Esophagus muscularis mucosa (tissue), 4 donors: ENCODE measurements at regions not wholly inside any gene's neighbourhood (a gene's known extent, or its start where the extent isn't known, plus 50 kb on each side); places are given as distances from the start of the nearest gene placed in this dataset.

ENCODE experiments used
- DNase-seq: peaks from one replicate; pipeline ENCODE4 v3.0.0-alpha.2; 2017; ENCODE audit errors: extremely low spot score
- H3K27ac ChIP-seq, 4 donors: fragments of 200-600 bp; sonication (generic); replicated peaks in 1 of 4; 1 replicate in 3 of 4; 2 replicates in 1 of 4; pipeline ENCODE4 v1.5.1; 2016 to 2019; ENCODE audit warnings: mild to moderate bottlenecking in 1 of 4
- H3K27me3 ChIP-seq, 4 donors: fragments of 200-600 bp; sonication (generic); one replicate each; pipeline versions ENCODE4 v1.5.1 to v1.6.0; 2016 to 2019
- H3K36me3 ChIP-seq, 4 donors: fragments of 200-600 bp; sonication (generic); one replicate each; pipeline ENCODE4 v1.5.1; 2016 to 2019
- H3K4me1 ChIP-seq, 4 donors: fragments of 200-600 bp; sonication (generic); one replicate each; pipeline ENCODE4 v1.5.1; 2016 to 2019
- H3K4me3 ChIP-seq, 4 donors: fragments of 200-600 bp; sonication (generic); 1 replicate in 2 of 4; 2 replicates in 2 of 4; pipeline ENCODE4 v1.5.1; 2016 to 2019; ENCODE audit warnings: mild to moderate bottlenecking in 4 of 4, moderate library complexity in 1 of 4
- H3K9me3 ChIP-seq, 4 donors: fragments of 200-600 bp; sonication (generic); 1 replicate in 3 of 4; 2 replicates in 1 of 4; pipeline ENCODE4 v1.5.1; 2016 to 2019
- EP300 ChIP-seq: sonication (generic); formaldehyde crosslinking; IDR thresholded peaks from one replicate; pipeline ENCODE4 v1.6.1; 2017; ENCODE audit warnings: antibody characterized with exemption
- POLR2A ChIP-seq: fragments of 450-650 bp; IDR thresholded peaks from one replicate; pipeline ENCODE4 v1.6.1; 2017; ENCODE audit warnings: antibody characterized with exemption, moderate library complexity, mild to moderate bottlenecking, low read depth
- POLR2AphosphoS5 ChIP-seq, 2 donors: sonication (generic); formaldehyde crosslinking; IDR thresholded peaks; one replicate each; pipeline ENCODE4 v1.6.1; 2017; ENCODE audit warnings: antibody characterized with exemption in 2 of 2
- WGBS: methylation state at CpG from one replicate; pipeline ENCODE4 v1.1.5; 2018; 5-methylcytosine and 5-hydroxymethylcytosine counted together
- intact Hi-C: fragments of 100-400 bp; cut with DNase I; formaldehyde crosslinking; loops from one replicate; pipeline ENCODE4 v1.15.1; 2023
- TF ChIP-seq, protein P1 (sequence below), 3 experiments: fragments of 200-600 bp in 2 of 3; fragments of 450-650 bp in 1 of 3; sonication (generic) in 2 of 3; IDR thresholded peaks; one replicate each; pipeline ENCODE4 v1.5.1; 2017 to 2019; ENCODE audit warnings: antibody characterized with exemption in 3 of 3, mild to moderate bottlenecking in 2 of 3, moderate library complexity in 1 of 3

GRCh38 chr5:53386341-53386740 lies 94.1 kb upstream of the FST start:
- Histone ChIP-seq H3K4me1 (no peaks in the 10 kb centered on the region), H3K27me3 (no peaks in the 10 kb centered on the region), H3K36me3 (no peaks in the 10 kb centered on the region), H3K9me3 (peaks cover 0 to 17% (median 14%) of the 10 kb centered on the region in 4 donors), H3K27ac (no peak overlapping the region), H3K4me3 (no peak overlapping the region)
- intact Hi-C loops, result no loop called here
- TF ChIP-seq EP300 (no peak), POLR2A (no peak), POLR2AphosphoS5 (IDR thresholded peaks at IDR 0.05) (no peak)
- TF ChIP-seq, protein P1, sequence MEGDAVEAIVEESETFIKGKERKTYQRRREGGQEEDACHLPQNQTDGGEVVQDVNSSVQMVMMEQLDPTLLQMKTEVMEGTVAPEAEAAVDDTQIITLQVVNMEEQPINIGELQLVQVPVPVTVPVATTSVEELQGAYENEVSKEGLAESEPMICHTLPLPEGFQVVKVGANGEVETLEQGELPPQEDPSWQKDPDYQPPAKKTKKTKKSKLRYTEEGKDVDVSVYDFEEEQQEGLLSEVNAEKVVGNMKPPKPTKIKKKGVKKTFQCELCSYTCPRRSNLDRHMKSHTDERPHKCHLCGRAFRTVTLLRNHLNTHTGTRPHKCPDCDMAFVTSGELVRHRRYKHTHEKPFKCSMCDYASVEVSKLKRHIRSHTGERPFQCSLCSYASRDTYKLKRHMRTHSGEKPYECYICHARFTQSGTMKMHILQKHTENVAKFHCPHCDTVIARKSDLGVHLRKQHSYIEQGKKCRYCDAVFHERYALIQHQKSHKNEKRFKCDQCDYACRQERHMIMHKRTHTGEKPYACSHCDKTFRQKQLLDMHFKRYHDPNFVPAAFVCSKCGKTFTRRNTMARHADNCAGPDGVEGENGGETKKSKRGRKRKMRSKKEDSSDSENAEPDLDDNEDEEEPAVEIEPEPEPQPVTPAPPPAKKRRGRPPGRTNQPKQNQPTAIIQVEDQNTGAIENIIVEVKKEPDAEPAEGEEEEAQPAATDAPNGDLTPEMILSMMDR (IDR thresholded peaks at IDR 0.05), result no peak
- WGBS, result 85% methylated on average over 3 of the region's 3 CpGs
- DNase-seq, result no peak

GRCh38 chr5:53389093-53389492 lies 91.3 kb upstream of the FST start:
- intact Hi-C loops, result no loop called here
- Histone ChIP-seq H3K36me3 (no peaks in the 10 kb centered on the region), H3K27me3 (no peaks in the 10 kb centered on the region), H3K4me3 (no peak overlapping the region), H3K27ac (no peak overlapping the region), H3K4me1 (no peaks in the 10 kb centered on the region), H3K9me3 (peaks cover 0 to 19% (median 15%) of the 10 kb centered on the region in 4 donors)
- TF ChIP-seq, protein P1 (IDR thresholded peaks at IDR 0.05), result no peak
- TF ChIP-seq POLR2AphosphoS5 (IDR thresholded peaks at IDR 0.05), result no peak
- TF ChIP-seq EP300, result no peak
- TF ChIP-seq POLR2A, result no peak
- DNase-seq, result no peak

GRCh38 chr5:53392073-53392472 lies 88.4 kb upstream of the FST start:
- Histone ChIP-seq H3K4me1 (no peaks in the 10 kb centered on the region), H3K9me3 (peaks cover 0 to 19% (median 15%) of the 10 kb centered on the region in 4 donors), H3K4me3 (no peak overlapping the region), H3K27ac (no peak overlapping the region), H3K27me3 (no peaks in the 10 kb centered on the region), H3K36me3 (no peaks in the 10 kb centered on the region)
- TF ChIP-seq POLR2AphosphoS5 (IDR thresholded peaks at IDR 0.05), result no peak
- no peak for TF ChIP-seq EP300
- TF ChIP-seq, protein P1 (IDR thresholded peaks at IDR 0.05), result no peak
- no peak for TF ChIP-seq POLR2A
- no peak for DNase-seq
- intact Hi-C loops, result no loop called here
- WGBS, result 87% methylated on average over 2 of the region's 2 CpGs

- no peak for DNase-seq
- Histone ChIP-seq H3K36me3 (no peaks in the 10 kb centered on the region), H3K4me3 (no peak overlapping the region), H3K9me3 (peaks cover 0 to 4% (median 0%) of the 10 kb centered on the region in 4 donors), H3K4me1 (no peaks in the 10 kb centered on the region), H3K27ac (no peak overlapping the region), H3K27me3 (no peaks in the 10 kb centered on the region)
- TF ChIP-seq EP300 (no peak), POLR2A (no peak), POLR2AphosphoS5 (IDR thresholded peaks at IDR 0.05) (no peak)
- TF ChIP-seq, protein P1 (IDR thresholded peaks at IDR 0.05), result no peak
- intact Hi-C loops, result no loop called here
Measured at GRCh38 chr5:53394808-53395207, 85.6 kb upstream of the FST start.

DNA sequence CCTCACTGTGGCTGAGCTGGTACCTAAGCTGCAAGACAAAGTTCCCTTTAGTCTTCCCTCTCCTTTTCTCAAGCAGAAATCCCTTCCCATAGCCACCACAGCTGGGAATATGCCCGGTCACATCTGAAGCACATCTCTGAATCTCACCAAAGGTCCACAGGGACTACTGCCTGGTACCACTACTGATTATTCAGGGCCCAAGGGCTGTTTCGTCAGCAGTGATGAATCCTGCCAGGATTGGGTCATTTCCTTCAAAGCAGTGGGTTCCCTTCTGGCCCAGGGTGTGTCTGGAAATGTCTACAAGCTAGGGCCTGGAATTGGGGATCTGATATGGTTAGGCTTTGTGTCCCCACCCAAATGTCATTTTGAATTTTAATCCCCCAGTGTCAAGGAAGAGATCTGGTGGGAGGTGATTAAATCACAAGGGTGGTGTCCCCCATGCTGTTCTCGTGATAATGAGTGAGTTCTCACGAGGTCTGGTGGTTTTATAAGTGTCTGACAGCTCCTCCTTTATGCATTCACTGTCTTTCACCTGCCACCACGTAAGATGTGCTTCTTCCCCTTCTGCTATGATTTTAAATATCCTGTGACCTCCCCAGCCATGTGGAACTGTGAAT lies 83.2 kb upstream of the FST start:
- DNase-seq, result no peak
- H3K4me3 ChIP-seq, result no peak overlapping the region
- WGBS, result 82% methylated on average over 5 of the region's 5 CpGs
- H3K27me3 ChIP-seq, result no peaks in the 10 kb centered on the region
- no peak overlapping the region for H3K27ac ChIP-seq
- H3K9me3 ChIP-seq, result no peaks in the 10 kb centered on the region
- no peaks in the 10 kb centered on the region for H3K36me3 ChIP-seq
- TF ChIP-seq POLR2AphosphoS5 (IDR thresholded peaks at IDR 0.05), result no peak
- TF ChIP-seq POLR2A, result no peak
- TF ChIP-seq, protein P1 (IDR thresholded peaks at IDR 0.05), result no peak
- TF ChIP-seq EP300, result no peak
- intact Hi-C loops, result no loop called here
- no peaks in the 10 kb centered on the region for H3K4me1 ChIP-seq
